ENCODE measurements at regions not wholly inside any gene's neighbourhood (a gene's known extent, or its start where the extent isn't known, plus 50 kb on each side); places are given as distances from the start of the nearest gene placed in this dataset.

GRCh38 chr14:101363880-101364391 is 197.4 kb upstream of the DIO3 start:
- no peak for DNase-seq

- no peak for DNase-seq
Measured at GRCh38 chr14:101364503-101365328, 196.6 kb upstream of the DIO3 start.

- DNase-seq = no peak
Measured at GRCh38 chr14:101365329-101366158, 195.8 kb upstream of the DIO3 start.

GRCh38 chr14:101367421-101368261 is 193.7 kb upstream of the DIO3 start:
- no peak for DNase-seq

GRCh38 chr14:101368629-101369028 is 192.7 kb upstream of the DIO3 start:
- DNase-seq = no peak

GRCh38 chr14:101369194-101369915 is 191.9 kb upstream of the DIO3 start:
- no peak for DNase-seq

- no peak for DNase-seq
Measured at GRCh38 chr14:101369916-101370592, 191.2 kb upstream of the DIO3 start.

- DNase-seq = no peak
Measured at GRCh38 chr14:101370593-101371569, 190.4 kb upstream of the DIO3 start.

- DNase-seq = no peak
Measured at GRCh38 chr14:101371799-101372793, 189.2 kb upstream of the DIO3 start.

GRCh38 chr14:101372894-101373620 is 188.2 kb upstream of the DIO3 start:
- no peak for DNase-seq

GRCh38 chr14:101373690-101374295 is 187.5 kb upstream of the DIO3 start:
- no peak for DNase-seq

- no peak for DNase-seq
Measured at GRCh38 chr14:101374373-101375338, 186.6 kb upstream of the DIO3 start.

- DNase-seq = no peak
Measured at GRCh38 chr14:101377069-101377468, 184.2 kb upstream of the DIO3 start.

- DNase-seq = no peak
Measured at GRCh38 chr14:101379842-101380241, 181.5 kb upstream of the DIO3 start.

GRCh38 chr14:101380512-101380911 is 180.8 kb upstream of the DIO3 start:
- DNase-seq = no peak

GRCh38 chr14:101380940-101381339 is 180.4 kb upstream of the DIO3 start:
- DNase-seq = no peak
